BJ (cell line): ENCODE measurements at regions not wholly inside any gene's neighbourhood (a gene's known extent, or its start where the extent isn't known, plus 50 kb on each side); places are given as distances from the start of the nearest gene placed in this dataset.

ENCODE experiments used
- CTCF ChIA-PET: fragments of 350-600 bp; formaldehyde crosslinking; extraction: SDS; loops from one replicate; lab custom pipeline; 2021; ENCODE audit warnings: antibody characterized with exemption, inconsistent platforms; lab: Yijun Ruan, JAX
- POLR2A ChIA-PET: fragments of 300-600 bp; sonication (Branson Sonifier 250); formaldehyde crosslinking; extraction: SDS; loops from one replicate; lab custom pipeline; 2021; ENCODE audit warnings: antibody characterized with exemption; lab: Charles Lee
- DNase-seq: peaks from one replicate; pipeline ENCODE4 v3.0.0-alpha.2; 2011; ENCODE audit warnings: low read depth
- H3K27me3 ChIP-seq: 2 replicates; pipeline ENCODE4 v1.6.0; 2011; ENCODE audit warnings: low read length; ENCODE audit not compliant: control insufficient read depth, insufficient read depth
- H3K36me3 ChIP-seq: 2 replicates; pipeline ENCODE4 v1.5.1; 2011; ENCODE audit warnings: low read length; ENCODE audit not compliant: control insufficient read depth, insufficient read depth
- H3K4me3 ChIP-seq: 2 replicates; pipeline ENCODE4 v1.5.1; 2011; ENCODE audit warnings: low read depth, mild to moderate bottlenecking, control low read depth, low read length
- TF ChIP-seq, protein P1 (sequence below): IDR thresholded peaks from 2 replicates; pipeline ENCODE4 v1.5.1; 2011; ENCODE audit warnings: low read depth, mild to moderate bottlenecking, control low read depth, inconsistent platforms, low read length, moderate library complexity; ENCODE audit not compliant: insufficient read depth

DNA sequence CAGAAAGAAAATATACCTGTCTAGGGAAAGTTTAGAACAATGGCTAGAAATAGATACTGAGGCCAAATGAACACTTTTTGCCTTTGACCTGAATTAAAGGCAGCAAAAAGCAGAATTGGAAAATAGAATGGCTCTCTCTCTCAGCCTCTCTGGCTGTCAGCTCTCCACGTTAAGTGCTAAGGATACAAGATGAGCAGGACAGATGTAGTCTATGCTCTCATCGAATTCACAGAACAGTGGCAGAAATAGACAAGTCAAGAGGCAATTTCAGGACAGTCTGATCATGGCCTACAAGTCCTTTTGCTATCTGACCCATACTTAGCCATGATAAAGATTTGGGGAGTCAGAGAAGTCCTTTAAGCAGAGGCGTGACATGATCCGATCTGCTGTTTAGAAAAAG, 120.2 kb upstream of the CREB1 start:
- POLR2A ChIA-PET: interaction anchor here (0.6 kb wide), 1 partner anchor 229 kb away, joined by 3 read pairs; no protein-coding TSS in a partner anchor
- no peaks in the 10 kb centered on the region for H3K27me3 ChIP-seq
- no peak overlapping the region for H3K4me3 ChIP-seq
- no peaks in the 10 kb centered on the region for H3K36me3 ChIP-seq
- TF ChIP-seq, protein P1, sequence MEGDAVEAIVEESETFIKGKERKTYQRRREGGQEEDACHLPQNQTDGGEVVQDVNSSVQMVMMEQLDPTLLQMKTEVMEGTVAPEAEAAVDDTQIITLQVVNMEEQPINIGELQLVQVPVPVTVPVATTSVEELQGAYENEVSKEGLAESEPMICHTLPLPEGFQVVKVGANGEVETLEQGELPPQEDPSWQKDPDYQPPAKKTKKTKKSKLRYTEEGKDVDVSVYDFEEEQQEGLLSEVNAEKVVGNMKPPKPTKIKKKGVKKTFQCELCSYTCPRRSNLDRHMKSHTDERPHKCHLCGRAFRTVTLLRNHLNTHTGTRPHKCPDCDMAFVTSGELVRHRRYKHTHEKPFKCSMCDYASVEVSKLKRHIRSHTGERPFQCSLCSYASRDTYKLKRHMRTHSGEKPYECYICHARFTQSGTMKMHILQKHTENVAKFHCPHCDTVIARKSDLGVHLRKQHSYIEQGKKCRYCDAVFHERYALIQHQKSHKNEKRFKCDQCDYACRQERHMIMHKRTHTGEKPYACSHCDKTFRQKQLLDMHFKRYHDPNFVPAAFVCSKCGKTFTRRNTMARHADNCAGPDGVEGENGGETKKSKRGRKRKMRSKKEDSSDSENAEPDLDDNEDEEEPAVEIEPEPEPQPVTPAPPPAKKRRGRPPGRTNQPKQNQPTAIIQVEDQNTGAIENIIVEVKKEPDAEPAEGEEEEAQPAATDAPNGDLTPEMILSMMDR: no peak
- CTCF ChIA-PET: no interaction called here
- DNase-seq: no peak

DNA sequence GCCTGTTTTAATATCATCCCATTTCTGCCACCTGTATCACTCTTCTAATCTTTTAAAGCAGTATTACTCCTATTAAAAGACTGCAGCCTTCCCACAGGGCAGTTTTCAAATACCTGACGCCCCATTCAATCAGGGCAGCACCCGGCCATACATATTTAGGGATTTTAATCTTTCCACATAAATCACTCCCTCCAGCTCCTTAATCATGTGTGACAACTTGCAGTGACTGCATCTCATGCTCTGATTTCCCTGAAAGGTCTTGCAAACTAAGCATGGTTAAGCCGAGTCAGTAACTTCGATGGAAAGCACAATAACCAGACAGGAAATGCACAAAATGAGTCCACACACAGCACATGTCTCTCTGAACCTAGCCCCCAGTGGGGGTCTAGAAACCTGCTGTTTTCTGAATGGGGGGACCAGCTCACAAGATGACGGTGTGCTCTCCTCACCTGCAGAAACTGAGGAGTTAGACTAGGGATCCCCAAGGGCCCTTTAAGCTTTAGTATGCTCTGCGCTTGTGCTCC, 116.9 kb upstream of the CREB1 start:
- CTCF ChIA-PET: interaction anchor here (0.9 to 1.0 kb wide), 2 partner anchors 9 to 60 kb away, joined by 3 read pairs; no protein-coding TSS in a partner anchor
- Histone ChIP-seq H3K27me3 (no peaks in the 10 kb centered on the region), H3K36me3 (no peaks in the 10 kb centered on the region), H3K4me3 (no peak overlapping the region)
- POLR2A ChIA-PET: no interaction called here
- no peak for DNase-seq
- TF ChIP-seq, protein P1: no peak

DNA sequence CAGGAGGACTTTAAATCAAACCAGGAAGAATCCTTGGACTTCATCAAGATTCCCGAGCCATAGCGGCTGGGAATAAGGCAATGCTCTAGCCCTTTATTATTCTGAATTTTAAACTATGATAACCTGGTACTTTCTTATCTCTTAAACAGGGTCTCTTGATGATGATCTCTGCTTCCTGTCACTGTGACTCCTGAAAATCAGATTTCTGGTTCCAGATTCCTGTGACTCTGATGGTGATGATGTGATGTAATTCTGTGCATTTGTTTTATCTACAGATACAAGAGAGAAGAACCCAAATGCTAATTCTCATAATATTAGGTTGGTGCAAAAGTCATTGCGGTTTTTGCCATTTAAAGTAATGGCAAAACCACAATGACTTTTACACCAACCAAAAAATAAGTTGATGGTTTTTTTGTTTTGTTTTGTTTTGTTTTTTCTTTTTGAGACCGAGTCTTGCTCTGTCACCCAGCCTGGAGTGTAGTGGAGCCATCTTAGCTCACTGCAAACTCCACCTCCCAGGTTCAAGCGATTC, 116.3 kb upstream of the CREB1 start:
- Histone ChIP-seq H3K36me3 (no peaks in the 10 kb centered on the region), H3K4me3 (no peak overlapping the region), H3K27me3 (no peaks in the 10 kb centered on the region)
- TF ChIP-seq, protein P1: no peak
- CTCF ChIA-PET: interaction anchor here (0.9 kb wide), 1 partner anchor 10 kb away, joined by 3 read pairs; no protein-coding TSS in a partner anchor
- DNase-seq: no peak
- POLR2A ChIA-PET: no interaction called here

DNA sequence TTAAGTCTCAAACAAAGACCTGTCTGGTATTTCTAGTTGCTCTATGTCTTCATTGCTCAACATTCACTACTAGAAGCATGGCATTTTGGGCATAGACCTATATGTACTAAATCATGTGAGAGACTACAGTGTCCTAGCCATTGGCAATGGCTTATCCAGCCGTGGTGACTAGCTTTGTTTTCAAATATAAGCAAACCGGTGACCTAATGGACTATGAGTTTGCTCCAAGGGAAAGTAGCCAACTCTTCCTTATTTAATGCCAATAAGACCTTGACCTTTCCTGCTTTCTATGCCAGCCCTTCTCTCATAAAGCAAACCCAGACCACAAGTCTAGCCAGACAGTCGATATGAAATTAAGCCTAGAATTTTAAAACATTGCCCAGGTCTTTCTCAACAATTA, 113.7 kb upstream of the CREB1 start:
- ChIA-PET CTCF (no interaction called here), POLR2A (no interaction called here)
- DNase-seq: no peak
- no peaks in the 10 kb centered on the region for H3K36me3 ChIP-seq
- H3K4me3 ChIP-seq: no peak overlapping the region
- TF ChIP-seq, protein P1: no peak
- no peaks in the 10 kb centered on the region for H3K27me3 ChIP-seq

DNA sequence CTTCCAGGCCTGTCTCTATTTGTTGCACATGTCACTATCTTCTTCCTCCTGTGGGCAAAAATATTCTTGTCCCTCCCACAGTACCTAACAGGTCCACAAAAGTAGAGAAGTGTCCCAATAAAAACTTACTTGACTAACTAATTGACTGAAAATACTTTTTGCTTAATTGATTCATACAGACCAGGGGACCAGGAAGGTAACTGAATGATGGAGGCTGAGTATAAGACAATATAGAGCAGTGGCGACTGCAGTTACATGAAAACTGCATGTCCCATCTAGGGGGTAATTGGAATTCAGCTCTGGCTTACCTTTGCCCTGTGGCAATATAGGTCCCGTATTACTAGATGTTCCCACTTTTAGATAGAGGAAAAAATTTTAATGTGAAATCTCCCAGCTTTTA, 112.9 kb upstream of the CREB1 start:
- no peak for DNase-seq
- Histone ChIP-seq H3K36me3 (no peaks in the 10 kb centered on the region), H3K27me3 (no peaks in the 10 kb centered on the region), H3K4me3 (no peak overlapping the region)
- POLR2A ChIA-PET: no interaction called here
- TF ChIP-seq, protein P1: no peak
- CTCF ChIA-PET: no interaction called here
